GM21423 (cell line): ENCODE measurements at regions not wholly inside any gene's neighbourhood (a gene's known extent, or its start where the extent isn't known, plus 50 kb on each side); places are given as distances from the start of the nearest gene placed in this dataset.
A peak's percentile ranks its signal among the peaks of the same experiment; 100 is the strongest.
"Not testable (repeated sequence)": the region's sequence is repeated elsewhere in the genome, so short reads cannot be mapped to it uniquely, and the experiment has no call there.

Experiments
- ATAC-seq: cut with Tn5 transposase; IDR thresholded peaks from one replicate; pipeline ENCODE4 v1.9.1; 2021; ENCODE audit warnings: mild to moderate bottlenecking, moderate library complexity; ENCODE audit not compliant: unreplicated experiment

- no peak for ATAC-seq
Observed at GRCh38 chr1:121518726-121519041, 333.9 kb downstream of the SRGAP2C start.

GRCh38 chr1:121519042-121519755 lies 334.4 kb downstream of the SRGAP2C start:
- ATAC-seq = peak; percentile 43

- not testable (repeated sequence) for ATAC-seq
Observed at GRCh38 chr1:121519756-121520286, 335.0 kb downstream of the SRGAP2C start.

GRCh38 chr1:121522061-121522759 lies 337.4 kb downstream of the SRGAP2C start:
- no peak for ATAC-seq

GRCh38 chr1:121523112-121523511 lies 338.3 kb downstream of the SRGAP2C start:
- not testable (repeated sequence) for ATAC-seq

- no peak for ATAC-seq
Observed at GRCh38 chr1:121525355-121525754, 340.6 kb downstream of the SRGAP2C start.

GRCh38 chr1:121528958-121529357 lies 344.2 kb downstream of the SRGAP2C start:
- not testable (repeated sequence) for ATAC-seq

- not testable (repeated sequence) for ATAC-seq
Observed at GRCh38 chr1:121530026-121530425, 345.3 kb downstream of the SRGAP2C start.

- not testable (repeated sequence) for ATAC-seq
Observed at GRCh38 chr1:121531747-121532146, 347.0 kb downstream of the SRGAP2C start.

GRCh38 chr1:121538148-121538547 lies 353.4 kb downstream of the SRGAP2C start:
- ATAC-seq = not testable (repeated sequence)

- no peak for ATAC-seq
Observed at GRCh38 chr1:121538943-121539575, 354.3 kb downstream of the SRGAP2C start.

GRCh38 chr1:121543988-121544387 lies 359.2 kb downstream of the SRGAP2C start:
- ATAC-seq = not testable (repeated sequence)

- no peak for ATAC-seq
Observed at GRCh38 chr1:121544500-121544899, 359.7 kb downstream of the SRGAP2C start.

- not testable (repeated sequence) for ATAC-seq
Observed at GRCh38 chr1:121545899-121546298, 361.1 kb downstream of the SRGAP2C start.

- no peak for ATAC-seq
Observed at GRCh38 chr1:121546830-121547591, 362.2 kb downstream of the SRGAP2C start.

- ATAC-seq = not testable (repeated sequence)
Observed at GRCh38 chr1:121547726-121548125, 363.0 kb downstream of the SRGAP2C start.

- ATAC-seq = not testable (repeated sequence)
Observed at GRCh38 chr1:121550817-121551216, 366.0 kb downstream of the SRGAP2C start.

- ATAC-seq = not testable (repeated sequence)
Observed at GRCh38 chr1:121551491-121551890, 366.7 kb downstream of the SRGAP2C start.

GRCh38 chr1:121556560-121556959 lies 371.8 kb downstream of the SRGAP2C start:
- not testable (repeated sequence) for ATAC-seq

- ATAC-seq = not testable (repeated sequence)
Observed at GRCh38 chr1:121558034-121558433, 373.3 kb downstream of the SRGAP2C start.

GRCh38 chr1:121558514-121558913 lies 373.7 kb downstream of the SRGAP2C start:
- ATAC-seq = no peak
